HCT116 (cell line): ENCODE measurements at regions not wholly inside any gene's neighbourhood (a gene's known extent, or its start where the extent isn't known, plus 50 kb on each side); places are given as distances from the start of the nearest gene placed in this dataset.

Experiments used
- ATAC-seq: fragments of 200-7000 bp; cut with Tn5 transposase; 2 replicates; pipeline ENCODE4 v1.9.1; 2020; ENCODE audit warnings: mild to moderate bottlenecking, moderate library complexity
- BruUV-seq: library from RNA; stranded (reverse); fragments of 400-500 nt; replicated peaks from 2 replicates; lab custom pipeline; 2021; lab: Mats Ljungman, UMichigan
- CTCF ChIA-PET: fragments of 300-600 bp; sonication (Branson Sonifier 250); formaldehyde crosslinking; loops from one replicate; lab custom pipeline; 2021; ENCODE audit warnings: antibody characterized with exemption; lab: Charles Lee
- POLR2A ChIA-PET: fragments of 300-600, 350-600 bp; sonication (Branson Sonifier 250); formaldehyde crosslinking; loops from one replicate; lab custom pipeline; 2021; ENCODE audit warnings: antibody characterized with exemption; lab: Charles Lee
- RAD21 ChIA-PET, 2 experiments: fragments of 300-600 bp; sonication (Branson Sonifier 250); formaldehyde crosslinking; loops; one replicate each; lab custom pipeline; 2023; ENCODE audit warnings: low total read pairs in 2 of 2; ENCODE audit not compliant: uncharacterized antibody in 2 of 2, unreplicated experiment in 2 of 2, low non-redundant PET in 1 of 2; lab: Charles Lee
- DNase-seq: peaks from one replicate; pipeline ENCODE4 v3.0.0-alpha.2; 2010; ENCODE audit warnings: low read depth, low spot score
- H2AFZ ChIP-seq: fragments of 200-600 bp; shearing (Covaris generic), sonication (generic); 2 replicates; pipeline ENCODE4 v1.6.1; 2017; ENCODE audit warnings: low read depth, mixed run types, mixed read lengths, antibody characterized with exemption, low read length; ENCODE audit not compliant: poor library complexity, severe bottlenecking
- H3K27ac ChIP-seq: 2 replicates; pipeline ENCODE4 v1.5.1; 2012; ENCODE audit warnings: low read depth, low read length
- H3K27me3 ChIP-seq: fragments of 200-600 bp; sonication (generic); 2 replicates; pipeline ENCODE4 v1.6.1; 2016; ENCODE audit warnings: mixed run types, low read length, mixed read lengths; ENCODE audit not compliant: insufficient read depth
- H3K36me3 ChIP-seq, 2 experiments: fragments of 200-500 bp in 1 of 2; fragments of 200-600 bp in 1 of 2; sonication (Bioruptor generic) in 1 of 2; sonication (generic) in 1 of 2; 2 replicates each; pipeline versions ENCODE4 v1.5.1 to v1.6.1; 2014 to 2016; ENCODE audit warnings: low read length in 2 of 2, inconsistent platforms in 1 of 2, mixed read lengths in 1 of 2, mixed run types in 1 of 2; ENCODE audit not compliant: insufficient read depth in 2 of 2, control insufficient read depth in 1 of 2
- H3K4me1 ChIP-seq, 2 experiments: fragments of 200-600 bp in 1 of 2; sonication (generic) in 1 of 2; 2 replicates each; pipeline versions ENCODE4 v1.5.1 to v1.6.1; 2012 to 2017; ENCODE audit warnings: low read length in 2 of 2, inconsistent platforms in 1 of 2, mild to moderate bottlenecking in 1 of 2, mixed read lengths in 1 of 2, mixed run types in 1 of 2, moderate library complexity in 1 of 2; ENCODE audit not compliant: insufficient read depth in 2 of 2, control insufficient read depth in 1 of 2
- H3K4me2 ChIP-seq: fragments of 200-600 bp; sonication (generic); 2 replicates; pipeline ENCODE4 v1.6.1; 2017; ENCODE audit warnings: mixed run types, low read length, mixed read lengths
- H3K4me3 ChIP-seq, 2 experiments: fragments of 200-600 bp in 1 of 2; sonication (generic) in 1 of 2; replicated peaks in 1 of 2; 2 replicates each; pipeline ENCODE4 v1.5.1; 2011 to 2016; ENCODE audit warnings: low read length in 2 of 2, control low read depth in 1 of 2, low read depth in 1 of 2, mild to moderate bottlenecking in 1 of 2, mixed read lengths in 1 of 2, mixed run types in 1 of 2
- H3K79me2 ChIP-seq: fragments of 200-600 bp; sonication (generic); 2 replicates; pipeline ENCODE4 v1.6.1; 2017; ENCODE audit warnings: mild to moderate bottlenecking, mixed run types, low read length, moderate library complexity, mixed read lengths; ENCODE audit not compliant: insufficient read depth
- H3K9ac ChIP-seq: fragments of 200-600 bp; sonication (generic); 2 replicates; pipeline ENCODE4 v1.6.1; 2016; ENCODE audit warnings: low read length, mixed read lengths
- H3K9me2 ChIP-seq: fragments of 200-600 bp; sonication (generic), shearing (Covaris generic); 2 replicates; pipeline ENCODE4 v1.6.1; 2017; ENCODE audit warnings: mixed run types, mild to moderate bottlenecking, moderate library complexity; ENCODE audit not compliant: insufficient read depth
- H3K9me3 ChIP-seq, 2 experiments: fragments of 200-500 bp in 1 of 2; fragments of 200-600 bp in 1 of 2; sonication (Bioruptor generic) in 1 of 2; sonication (generic) in 1 of 2; 2 replicates each; pipeline ENCODE4 v1.6.1; 2014 to 2017; ENCODE audit warnings: low read length in 2 of 2, mixed read lengths in 2 of 2, inconsistent platforms in 1 of 2, low read depth in 1 of 2, mild to moderate bottlenecking in 1 of 2, mixed run types in 1 of 2, moderate library complexity in 1 of 2; ENCODE audit not compliant: control insufficient read depth in 1 of 2, insufficient read depth in 1 of 2
- H4K20me1 ChIP-seq: fragments of 200-600 bp; sonication (generic), shearing (Covaris generic); 2 replicates; pipeline ENCODE4 v1.6.1; 2017; ENCODE audit warnings: mixed run types, mild to moderate bottlenecking, moderate library complexity; ENCODE audit not compliant: insufficient read depth
- ELF1 ChIP-seq: IDR thresholded peaks from 2 replicates; pipeline ENCODE4 v1.6.1; 2012; ENCODE audit warnings: low read depth, borderline replicate concordance
- EZH2 ChIP-seq: fragments of 200-600 bp; sonication (generic); IDR thresholded peaks from 2 replicates; pipeline ENCODE4 v1.6.1; 2017; ENCODE audit warnings: antibody characterized with exemption, mixed run types
- EZH2phosphoT487 ChIP-seq: fragments of 200-600 bp; IDR thresholded peaks from 2 replicates; pipeline ENCODE4 v1.6.1; 2018; ENCODE audit warnings: antibody characterized with exemption, borderline replicate concordance
- FOSL1 ChIP-seq: IDR thresholded peaks from 2 replicates; pipeline ENCODE4 v1.6.1; 2012; ENCODE audit warnings: low read depth
- JUND ChIP-seq: IDR thresholded peaks from 2 replicates; pipeline ENCODE4 v1.6.1; 2012
- POLR2A ChIP-seq: IDR thresholded peaks from 2 replicates; pipeline ENCODE4 v1.7.0; 2011; ENCODE audit warnings: borderline replicate concordance; ENCODE audit not compliant: insufficient read depth, insufficient read length; ENCODE audit errors: extremely low read depth
- POLR2AphosphoS5 ChIP-seq: IDR thresholded peaks from 2 replicates; pipeline ENCODE4 v1.6.1; 2011; ENCODE audit warnings: mild to moderate bottlenecking, low read depth, low read length, moderate library complexity
- SIN3A ChIP-seq: IDR thresholded peaks from 2 replicates; pipeline ENCODE4 v1.6.1; 2012; ENCODE audit warnings: low read depth
- SP1 ChIP-seq: IDR thresholded peaks from 2 replicates; pipeline ENCODE4 v1.6.1; 2012; ENCODE audit warnings: low read depth
- SRF ChIP-seq: IDR thresholded peaks from 2 replicates; pipeline ENCODE4 v1.6.1; 2012; ENCODE audit warnings: low read depth
- TCF7L2 ChIP-seq: IDR thresholded peaks from 2 replicates; pipeline ENCODE4 v1.7.0; 2011; ENCODE audit warnings: borderline replicate concordance, inconsistent platforms; ENCODE audit not compliant: insufficient read depth, insufficient read length; ENCODE audit errors: extremely low read depth
- YY1 ChIP-seq: IDR thresholded peaks from 2 replicates; pipeline ENCODE4 v1.6.1; 2011; ENCODE audit warnings: low read length, low read depth, moderate library complexity, mild to moderate bottlenecking; ENCODE audit not compliant: insufficient replicate concordance; ENCODE audit errors: extremely low read depth
- ZFX ChIP-seq: fragments of 450-650 bp; IDR thresholded peaks from 2 replicates; pipeline ENCODE4 v1.6.1; 2017
- intact Hi-C: fragments of 100-400 bp; cut with micrococcal nuclease; formaldehyde crosslinking; loops from 2 replicates; pipeline ENCODE4 v1.10.0; 2022
- TF ChIP-seq, protein P1 (sequence below): IDR thresholded peaks from 2 replicates; pipeline ENCODE4 v1.6.1; 2012
- TF ChIP-seq, protein P2 (sequence below): IDR thresholded peaks from 2 replicates; pipeline ENCODE4 v1.6.1; 2012; ENCODE audit warnings: low read depth
- TF ChIP-seq, protein P3 (sequence below): IDR thresholded peaks from 2 replicates; pipeline ENCODE4 v1.6.1; 2012
- TF ChIP-seq, protein P4 (sequence below), 3 experiments: fragments of 200-600 bp in 1 of 3; sonication (generic) in 1 of 3; IDR thresholded peaks in 2 of 3; conservative IDR thresholded peaks in 1 of 3; 2 replicates each; pipeline ENCODE4 v1.5.1; 2012 to 2017; ENCODE audit warnings: low read depth in 2 of 3, low read length in 2 of 3, antibody characterized with exemption in 1 of 3, borderline replicate concordance in 1 of 3, control low read depth in 1 of 3, mild to moderate bottlenecking in 1 of 3, mixed read lengths in 1 of 3, mixed run types in 1 of 3, moderate library complexity in 1 of 3; ENCODE audit not compliant: insufficient read depth in 1 of 3
- TF ChIP-seq, protein P5 (sequence below): IDR thresholded peaks from 2 replicates; pipeline ENCODE4 v1.6.1; 2011; ENCODE audit warnings: mild to moderate bottlenecking, low read length, moderate library complexity; ENCODE audit not compliant: insufficient replicate concordance; ENCODE audit errors: extremely low read depth

DNA sequence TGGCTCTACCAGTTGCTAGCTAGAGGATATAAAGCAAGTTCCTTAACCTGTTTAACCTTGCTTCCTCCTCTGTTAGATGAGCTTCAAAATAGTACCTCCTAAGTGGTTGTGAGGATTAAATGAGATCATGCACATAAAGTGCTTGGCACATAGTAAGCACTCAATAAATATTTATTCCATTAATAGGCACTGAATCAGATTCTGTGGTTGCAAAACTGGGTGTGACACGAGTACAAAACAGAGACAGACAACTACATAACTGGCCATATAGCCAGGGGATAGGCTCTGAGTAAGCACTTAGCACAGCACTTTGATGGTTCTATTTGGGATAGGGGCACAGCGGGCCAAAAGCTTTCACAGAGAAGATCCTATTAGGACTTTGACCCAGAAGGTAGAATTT is 150.3 kb downstream of the RELL1 start:
- no peaks in the 10 kb centered on the region for H3K36me3 ChIP-seq
- BruUV-seq = no TSS peak

More for the DNA sequence above, 150.3 kb downstream of the RELL1 start:
- H2AFZ ChIP-seq = no peak overlapping the region
- no peaks in the 10 kb centered on the region for H3K9me2 ChIP-seq
- RAD21 ChIA-PET = no interaction called here
- intact Hi-C loops = no loop called here
- no peaks in the 10 kb centered on the region for H4K20me1 ChIP-seq
- H3K9me3 ChIP-seq = no peaks in the 10 kb centered on the region
- POLR2A ChIA-PET = no interaction called here
- no peak for ATAC-seq
- H3K27ac ChIP-seq = no peak overlapping the region
- TF ChIP-seq SRF = no peak
- TF ChIP-seq POLR2A = no peak
- no peak for TF ChIP-seq TCF7L2
- TF ChIP-seq EZH2phosphoT487 = no peak
- TF ChIP-seq, protein P1, sequence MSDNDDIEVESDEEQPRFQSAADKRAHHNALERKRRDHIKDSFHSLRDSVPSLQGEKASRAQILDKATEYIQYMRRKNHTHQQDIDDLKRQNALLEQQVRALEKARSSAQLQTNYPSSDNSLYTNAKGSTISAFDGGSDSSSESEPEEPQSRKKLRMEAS = no peak
- no peak for TF ChIP-seq EZH2
- no peak for TF ChIP-seq ZFX
- TF ChIP-seq, protein P2, sequence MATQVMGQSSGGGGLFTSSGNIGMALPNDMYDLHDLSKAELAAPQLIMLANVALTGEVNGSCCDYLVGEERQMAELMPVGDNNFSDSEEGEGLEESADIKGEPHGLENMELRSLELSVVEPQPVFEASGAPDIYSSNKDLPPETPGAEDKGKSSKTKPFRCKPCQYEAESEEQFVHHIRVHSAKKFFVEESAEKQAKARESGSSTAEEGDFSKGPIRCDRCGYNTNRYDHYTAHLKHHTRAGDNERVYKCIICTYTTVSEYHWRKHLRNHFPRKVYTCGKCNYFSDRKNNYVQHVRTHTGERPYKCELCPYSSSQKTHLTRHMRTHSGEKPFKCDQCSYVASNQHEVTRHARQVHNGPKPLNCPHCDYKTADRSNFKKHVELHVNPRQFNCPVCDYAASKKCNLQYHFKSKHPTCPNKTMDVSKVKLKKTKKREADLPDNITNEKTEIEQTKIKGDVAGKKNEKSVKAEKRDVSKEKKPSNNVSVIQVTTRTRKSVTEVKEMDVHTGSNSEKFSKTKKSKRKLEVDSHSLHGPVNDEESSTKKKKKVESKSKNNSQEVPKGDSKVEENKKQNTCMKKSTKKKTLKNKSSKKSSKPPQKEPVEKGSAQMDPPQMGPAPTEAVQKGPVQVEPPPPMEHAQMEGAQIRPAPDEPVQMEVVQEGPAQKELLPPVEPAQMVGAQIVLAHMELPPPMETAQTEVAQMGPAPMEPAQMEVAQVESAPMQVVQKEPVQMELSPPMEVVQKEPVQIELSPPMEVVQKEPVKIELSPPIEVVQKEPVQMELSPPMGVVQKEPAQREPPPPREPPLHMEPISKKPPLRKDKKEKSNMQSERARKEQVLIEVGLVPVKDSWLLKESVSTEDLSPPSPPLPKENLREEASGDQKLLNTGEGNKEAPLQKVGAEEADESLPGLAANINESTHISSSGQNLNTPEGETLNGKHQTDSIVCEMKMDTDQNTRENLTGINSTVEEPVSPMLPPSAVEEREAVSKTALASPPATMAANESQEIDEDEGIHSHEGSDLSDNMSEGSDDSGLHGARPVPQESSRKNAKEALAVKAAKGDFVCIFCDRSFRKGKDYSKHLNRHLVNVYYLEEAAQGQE = no peak
- TF ChIP-seq, protein P3, sequence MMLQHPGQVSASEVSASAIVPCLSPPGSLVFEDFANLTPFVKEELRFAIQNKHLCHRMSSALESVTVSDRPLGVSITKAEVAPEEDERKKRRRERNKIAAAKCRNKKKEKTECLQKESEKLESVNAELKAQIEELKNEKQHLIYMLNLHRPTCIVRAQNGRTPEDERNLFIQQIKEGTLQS = no peak
- TF ChIP-seq, protein P4, sequence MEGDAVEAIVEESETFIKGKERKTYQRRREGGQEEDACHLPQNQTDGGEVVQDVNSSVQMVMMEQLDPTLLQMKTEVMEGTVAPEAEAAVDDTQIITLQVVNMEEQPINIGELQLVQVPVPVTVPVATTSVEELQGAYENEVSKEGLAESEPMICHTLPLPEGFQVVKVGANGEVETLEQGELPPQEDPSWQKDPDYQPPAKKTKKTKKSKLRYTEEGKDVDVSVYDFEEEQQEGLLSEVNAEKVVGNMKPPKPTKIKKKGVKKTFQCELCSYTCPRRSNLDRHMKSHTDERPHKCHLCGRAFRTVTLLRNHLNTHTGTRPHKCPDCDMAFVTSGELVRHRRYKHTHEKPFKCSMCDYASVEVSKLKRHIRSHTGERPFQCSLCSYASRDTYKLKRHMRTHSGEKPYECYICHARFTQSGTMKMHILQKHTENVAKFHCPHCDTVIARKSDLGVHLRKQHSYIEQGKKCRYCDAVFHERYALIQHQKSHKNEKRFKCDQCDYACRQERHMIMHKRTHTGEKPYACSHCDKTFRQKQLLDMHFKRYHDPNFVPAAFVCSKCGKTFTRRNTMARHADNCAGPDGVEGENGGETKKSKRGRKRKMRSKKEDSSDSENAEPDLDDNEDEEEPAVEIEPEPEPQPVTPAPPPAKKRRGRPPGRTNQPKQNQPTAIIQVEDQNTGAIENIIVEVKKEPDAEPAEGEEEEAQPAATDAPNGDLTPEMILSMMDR (IDR thresholded peaks at IDR 0.05 in 2 of 3, conservative IDR thresholded peaks at IDR 0.05 in 1 of 3; ENCODE audit: borderline replicate concordance in 1 of 3, insufficient read depth in 1 of 3, low read depth in 2 of 3, low read length in 2 of 3) = no peak
- TF ChIP-seq, protein P5, sequence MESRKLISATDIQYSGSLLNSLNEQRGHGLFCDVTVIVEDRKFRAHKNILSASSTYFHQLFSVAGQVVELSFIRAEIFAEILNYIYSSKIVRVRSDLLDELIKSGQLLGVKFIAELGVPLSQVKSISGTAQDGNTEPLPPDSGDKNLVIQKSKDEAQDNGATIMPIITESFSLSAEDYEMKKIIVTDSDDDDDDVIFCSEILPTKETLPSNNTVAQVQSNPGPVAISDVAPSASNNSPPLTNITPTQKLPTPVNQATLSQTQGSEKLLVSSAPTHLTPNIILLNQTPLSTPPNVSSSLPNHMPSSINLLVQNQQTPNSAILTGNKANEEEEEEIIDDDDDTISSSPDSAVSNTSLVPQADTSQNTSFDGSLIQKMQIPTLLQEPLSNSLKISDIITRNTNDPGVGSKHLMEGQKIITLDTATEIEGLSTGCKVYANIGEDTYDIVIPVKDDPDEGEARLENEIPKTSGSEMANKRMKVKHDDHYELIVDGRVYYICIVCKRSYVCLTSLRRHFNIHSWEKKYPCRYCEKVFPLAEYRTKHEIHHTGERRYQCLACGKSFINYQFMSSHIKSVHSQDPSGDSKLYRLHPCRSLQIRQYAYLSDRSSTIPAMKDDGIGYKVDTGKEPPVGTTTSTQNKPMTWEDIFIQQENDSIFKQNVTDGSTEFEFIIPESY = no peak
- no peak for TF ChIP-seq ELF1
- no peak for TF ChIP-seq POLR2AphosphoS5
- no peak for TF ChIP-seq JUND
- no peak for TF ChIP-seq YY1
- TF ChIP-seq SP1 = no peak
- TF ChIP-seq SIN3A = no peak
- TF ChIP-seq FOSL1 = no peak
- CTCF ChIA-PET = no interaction called here
- no peak overlapping the region for H3K4me3 ChIP-seq
- no peaks in the 10 kb centered on the region for H3K4me1 ChIP-seq
- H3K9ac ChIP-seq = no peak overlapping the region
- no peaks in the 10 kb centered on the region for H3K79me2 ChIP-seq
- no peak for DNase-seq
- H3K4me2 ChIP-seq = no peak overlapping the region
- H3K27me3 ChIP-seq = no peaks in the 10 kb centered on the region
